Skeletal muscle satellite cell (primary cell): ENCODE measurements at regions not wholly inside any gene's neighbourhood (a gene's known extent, or its start where the extent isn't known, plus 50 kb on each side); places are given as distances from the start of the nearest gene placed in this dataset.
"Not testable (repeated sequence)": the region's sequence is repeated elsewhere in the genome, so short reads cannot be mapped to it uniquely, and the experiment has no call there.

Source experiments
- H3K27me3 ChIP-seq: 2 replicates; pipeline ENCODE4 v1.7.0; 2013; ENCODE audit warnings: low read length; ENCODE audit not compliant: control insufficient read depth, insufficient read depth
- H3K36me3 ChIP-seq: 2 replicates; pipeline ENCODE4 v1.7.0; 2013; ENCODE audit warnings: mild to moderate bottlenecking, control low read depth, low read length; ENCODE audit not compliant: insufficient read depth
- H3K4me1 ChIP-seq: 2 replicates; pipeline ENCODE4 v1.7.0; 2013; ENCODE audit warnings: low read length; ENCODE audit not compliant: control insufficient read depth, insufficient read depth
- H3K4me2 ChIP-seq: 2 replicates; pipeline ENCODE4 v1.7.0; 2013; ENCODE audit warnings: mild to moderate bottlenecking, low read length
- H3K4me3 ChIP-seq: 2 replicates; pipeline ENCODE4 v1.7.0; 2013; ENCODE audit warnings: low read length
- H3K9ac ChIP-seq: 2 replicates; pipeline ENCODE4 v1.7.0; 2013; ENCODE audit warnings: mild to moderate bottlenecking, low read depth, low read length, moderate library complexity
- H3K9me3 ChIP-seq: replicated peaks from 2 replicates; pipeline ENCODE4 v1.7.0; 2013; ENCODE audit warnings: mild to moderate bottlenecking, control low read depth, low read length

- Histone ChIP-seq H3K9ac (no peak overlapping the region), H3K27me3 (no peaks in the 10 kb centered on the region), H3K4me2 (no peak overlapping the region), H3K4me3 (no peak overlapping the region), H3K9me3 (no peaks in the 10 kb centered on the region), H3K36me3 (no peaks in the 10 kb centered on the region), H3K4me1 (peaks cover 15% of the 10 kb centered on the region)
Measured at GRCh38 chr7:112926018-112926417, 135.8 kb upstream of the TMEM168 start.

GRCh38 chr7:112922546-112922945 is 132.4 kb upstream of the TMEM168 start:
- H3K4me2 ChIP-seq, H3K36me3 ChIP-seq, H3K4me3 ChIP-seq, H3K27me3 ChIP-seq, H3K4me1 ChIP-seq, H3K9me3 ChIP-seq, H3K9ac ChIP-seq: not testable (repeated sequence)

GRCh38 chr7:112916431-112916830 is 126.2 kb upstream of the TMEM168 start:
- H3K36me3 ChIP-seq, result peaks cover 15% of the 10 kb centered on the region
- not testable (repeated sequence) for H3K4me3 ChIP-seq, H3K4me1 ChIP-seq

GRCh38 chr7:112908086-112908485 is 117.9 kb upstream of the TMEM168 start:
- no peak overlapping the region for H3K4me3 ChIP-seq
- peaks cover 2% of the 10 kb centered on the region for H3K9me3 ChIP-seq
- H3K4me2 ChIP-seq, result no peak overlapping the region
- H3K27me3 ChIP-seq, result no peaks in the 10 kb centered on the region
- H3K9ac ChIP-seq, result no peak overlapping the region
- no peaks in the 10 kb centered on the region for H3K4me1 ChIP-seq
- H3K36me3 ChIP-seq, result peaks cover 11% of the 10 kb centered on the region

More at GRCh38 chr7:112916431-112916830, 126.2 kb upstream of the TMEM168 start:
- not testable (repeated sequence) for H3K27me3 ChIP-seq, H3K9me3 ChIP-seq, H3K9ac ChIP-seq, H3K4me2 ChIP-seq

- Histone ChIP-seq H3K4me1 (no peaks in the 10 kb centered on the region), H3K9me3 (peaks cover 2% of the 10 kb centered on the region), H3K4me2 (no peak overlapping the region), H3K36me3 (peaks cover 11% of the 10 kb centered on the region), H3K9ac (no peak overlapping the region), H3K27me3 (no peaks in the 10 kb centered on the region), H3K4me3 (no peak overlapping the region)
Measured at GRCh38 chr7:112907658-112908057, 117.5 kb upstream of the TMEM168 start.

GRCh38 chr7:112905950-112906349 is 115.8 kb upstream of the TMEM168 start:
- H3K4me1 ChIP-seq, result no peaks in the 10 kb centered on the region
- H3K9me3 ChIP-seq, result peaks cover 2% of the 10 kb centered on the region

GRCh38 chr7:112905413-112905812 is 115.2 kb upstream of the TMEM168 start:
- no peak overlapping the region for H3K9ac ChIP-seq
- H3K4me2 ChIP-seq, result no peak overlapping the region
- H3K4me1 ChIP-seq, result no peaks in the 10 kb centered on the region
- peaks cover 1% of the 10 kb centered on the region for H3K36me3 ChIP-seq
- H3K4me3 ChIP-seq, result no peak overlapping the region
- H3K27me3 ChIP-seq, result no peaks in the 10 kb centered on the region
- H3K9me3 ChIP-seq, result peaks cover 2% of the 10 kb centered on the region

More at GRCh38 chr7:112905950-112906349, 115.8 kb upstream of the TMEM168 start:
- no peak overlapping the region for H3K4me2 ChIP-seq
- H3K27me3 ChIP-seq, result no peaks in the 10 kb centered on the region
- no peak overlapping the region for H3K4me3 ChIP-seq
- peaks cover 7% of the 10 kb centered on the region for H3K36me3 ChIP-seq
- no peak overlapping the region for H3K9ac ChIP-seq

- H3K36me3 ChIP-seq, result peaks cover 5% of the 10 kb centered on the region
- no peaks in the 10 kb centered on the region for H3K4me1 ChIP-seq
- no peaks in the 10 kb centered on the region for H3K9me3 ChIP-seq
- H3K4me3 ChIP-seq, result no peak overlapping the region
- H3K27me3 ChIP-seq, result no peaks in the 10 kb centered on the region
- H3K9ac ChIP-seq, result no peak overlapping the region
- no peak overlapping the region for H3K4me2 ChIP-seq
Measured at GRCh38 chr7:112898432-112899290, 108.5 kb upstream of the TMEM168 start.

GRCh38 chr7:112897839-112898431 is 107.7 kb upstream of the TMEM168 start:
- Histone ChIP-seq H3K9ac (no peak overlapping the region), H3K4me3 (no peak overlapping the region), H3K4me1 (no peaks in the 10 kb centered on the region), H3K36me3 (peaks cover 9% of the 10 kb centered on the region), H3K9me3 (no peaks in the 10 kb centered on the region), H3K4me2 (no peak overlapping the region), H3K27me3 (no peaks in the 10 kb centered on the region)

- Histone ChIP-seq H3K9me3 (no peaks in the 10 kb centered on the region), H3K27me3 (no peaks in the 10 kb centered on the region), H3K4me1 (no peaks in the 10 kb centered on the region), H3K36me3 (peaks cover 9% of the 10 kb centered on the region), H3K4me2 (no peak overlapping the region), H3K4me3 (no peak overlapping the region), H3K9ac (no peak overlapping the region)
Measured at GRCh38 chr7:112896026-112896601, 105.9 kb upstream of the TMEM168 start.

- H3K9ac ChIP-seq, result no peak overlapping the region
- peaks cover 9% of the 10 kb centered on the region for H3K36me3 ChIP-seq
Measured at GRCh38 chr7:112892263-112892662, 102.1 kb upstream of the TMEM168 start.

More at GRCh38 chr7:112892263-112892662, 102.1 kb upstream of the TMEM168 start:
- H3K27me3 ChIP-seq, result no peaks in the 10 kb centered on the region
- no peaks in the 10 kb centered on the region for H3K4me1 ChIP-seq
- no peaks in the 10 kb centered on the region for H3K9me3 ChIP-seq
- no peak overlapping the region for H3K4me3 ChIP-seq
- H3K4me2 ChIP-seq, result no peak overlapping the region
